HCT116 (cell line): ENCODE measurements at regions not wholly inside any gene's neighbourhood (a gene's known extent, or its start where the extent isn't known, plus 50 kb on each side); places are given as distances from the start of the nearest gene placed in this dataset.

Source experiments
- ATAC-seq: fragments of 200-7000 bp; cut with Tn5 transposase; 2 replicates; pipeline ENCODE4 v1.9.1; 2020; ENCODE audit warnings: mild to moderate bottlenecking, moderate library complexity
- BruUV-seq: library from RNA; stranded (reverse); fragments of 400-500 nt; replicated peaks from 2 replicates; lab custom pipeline; 2021; lab: Mats Ljungman, UMichigan
- CTCF ChIA-PET: fragments of 300-600 bp; sonication (Branson Sonifier 250); formaldehyde crosslinking; loops from one replicate; lab custom pipeline; 2021; ENCODE audit warnings: antibody characterized with exemption; lab: Charles Lee
- POLR2A ChIA-PET: fragments of 300-600, 350-600 bp; sonication (Branson Sonifier 250); formaldehyde crosslinking; loops from one replicate; lab custom pipeline; 2021; ENCODE audit warnings: antibody characterized with exemption; lab: Charles Lee
- RAD21 ChIA-PET, 2 experiments: fragments of 300-600 bp; sonication (Branson Sonifier 250); formaldehyde crosslinking; loops; one replicate each; lab custom pipeline; 2023; ENCODE audit warnings: low total read pairs in 2 of 2; ENCODE audit not compliant: uncharacterized antibody in 2 of 2, unreplicated experiment in 2 of 2, low non-redundant PET in 1 of 2; lab: Charles Lee
- DNase-seq: peaks from one replicate; pipeline ENCODE4 v3.0.0-alpha.2; 2010; ENCODE audit warnings: low read depth, low spot score
- H2AFZ ChIP-seq: fragments of 200-600 bp; shearing (Covaris generic), sonication (generic); 2 replicates; pipeline ENCODE4 v1.6.1; 2017; ENCODE audit warnings: low read depth, mixed run types, mixed read lengths, antibody characterized with exemption, low read length; ENCODE audit not compliant: poor library complexity, severe bottlenecking
- H3K27ac ChIP-seq: 2 replicates; pipeline ENCODE4 v1.5.1; 2012; ENCODE audit warnings: low read depth, low read length
- H3K27me3 ChIP-seq: fragments of 200-600 bp; sonication (generic); 2 replicates; pipeline ENCODE4 v1.6.1; 2016; ENCODE audit warnings: mixed run types, low read length, mixed read lengths; ENCODE audit not compliant: insufficient read depth
- H3K36me3 ChIP-seq, 2 experiments: fragments of 200-500 bp in 1 of 2; fragments of 200-600 bp in 1 of 2; sonication (Bioruptor generic) in 1 of 2; sonication (generic) in 1 of 2; 2 replicates each; pipeline versions ENCODE4 v1.5.1 to v1.6.1; 2014 to 2016; ENCODE audit warnings: low read length in 2 of 2, inconsistent platforms in 1 of 2, mixed read lengths in 1 of 2, mixed run types in 1 of 2; ENCODE audit not compliant: insufficient read depth in 2 of 2, control insufficient read depth in 1 of 2
- H3K4me1 ChIP-seq, 2 experiments: fragments of 200-600 bp in 1 of 2; sonication (generic) in 1 of 2; 2 replicates each; pipeline versions ENCODE4 v1.5.1 to v1.6.1; 2012 to 2017; ENCODE audit warnings: low read length in 2 of 2, inconsistent platforms in 1 of 2, mild to moderate bottlenecking in 1 of 2, mixed read lengths in 1 of 2, mixed run types in 1 of 2, moderate library complexity in 1 of 2; ENCODE audit not compliant: insufficient read depth in 2 of 2, control insufficient read depth in 1 of 2
- H3K4me2 ChIP-seq: fragments of 200-600 bp; sonication (generic); 2 replicates; pipeline ENCODE4 v1.6.1; 2017; ENCODE audit warnings: mixed run types, low read length, mixed read lengths
- H3K4me3 ChIP-seq, 2 experiments: fragments of 200-600 bp in 1 of 2; sonication (generic) in 1 of 2; replicated peaks in 1 of 2; 2 replicates each; pipeline ENCODE4 v1.5.1; 2011 to 2016; ENCODE audit warnings: low read length in 2 of 2, control low read depth in 1 of 2, low read depth in 1 of 2, mild to moderate bottlenecking in 1 of 2, mixed read lengths in 1 of 2, mixed run types in 1 of 2
- H3K79me2 ChIP-seq: fragments of 200-600 bp; sonication (generic); 2 replicates; pipeline ENCODE4 v1.6.1; 2017; ENCODE audit warnings: mild to moderate bottlenecking, mixed run types, low read length, moderate library complexity, mixed read lengths; ENCODE audit not compliant: insufficient read depth
- H3K9ac ChIP-seq: fragments of 200-600 bp; sonication (generic); 2 replicates; pipeline ENCODE4 v1.6.1; 2016; ENCODE audit warnings: low read length, mixed read lengths
- H3K9me2 ChIP-seq: fragments of 200-600 bp; sonication (generic), shearing (Covaris generic); 2 replicates; pipeline ENCODE4 v1.6.1; 2017; ENCODE audit warnings: mixed run types, mild to moderate bottlenecking, moderate library complexity; ENCODE audit not compliant: insufficient read depth
- H3K9me3 ChIP-seq, 2 experiments: fragments of 200-500 bp in 1 of 2; fragments of 200-600 bp in 1 of 2; sonication (Bioruptor generic) in 1 of 2; sonication (generic) in 1 of 2; 2 replicates each; pipeline ENCODE4 v1.6.1; 2014 to 2017; ENCODE audit warnings: low read length in 2 of 2, mixed read lengths in 2 of 2, inconsistent platforms in 1 of 2, low read depth in 1 of 2, mild to moderate bottlenecking in 1 of 2, mixed run types in 1 of 2, moderate library complexity in 1 of 2; ENCODE audit not compliant: control insufficient read depth in 1 of 2, insufficient read depth in 1 of 2
- H4K20me1 ChIP-seq: fragments of 200-600 bp; sonication (generic), shearing (Covaris generic); 2 replicates; pipeline ENCODE4 v1.6.1; 2017; ENCODE audit warnings: mixed run types, mild to moderate bottlenecking, moderate library complexity; ENCODE audit not compliant: insufficient read depth
- CBX3 ChIP-seq: IDR thresholded peaks from 2 replicates; pipeline ENCODE4 v1.6.1; 2012; ENCODE audit warnings: low read depth
- CEBPB ChIP-seq: IDR thresholded peaks from 2 replicates; pipeline ENCODE4 v1.6.1; 2012; ENCODE audit warnings: low read depth
- EZH2 ChIP-seq: fragments of 200-600 bp; sonication (generic); IDR thresholded peaks from 2 replicates; pipeline ENCODE4 v1.6.1; 2017; ENCODE audit warnings: antibody characterized with exemption, mixed run types
- EZH2phosphoT487 ChIP-seq: fragments of 200-600 bp; IDR thresholded peaks from 2 replicates; pipeline ENCODE4 v1.6.1; 2018; ENCODE audit warnings: antibody characterized with exemption, borderline replicate concordance
- JUND ChIP-seq: IDR thresholded peaks from 2 replicates; pipeline ENCODE4 v1.6.1; 2012
- RAD21 ChIP-seq: IDR thresholded peaks from 2 replicates; pipeline ENCODE4 v1.6.1; 2012; ENCODE audit warnings: low read depth, mild to moderate bottlenecking
- SIN3A ChIP-seq: IDR thresholded peaks from 2 replicates; pipeline ENCODE4 v1.6.1; 2012; ENCODE audit warnings: low read depth
- SRF ChIP-seq: IDR thresholded peaks from 2 replicates; pipeline ENCODE4 v1.6.1; 2012; ENCODE audit warnings: low read depth
- ZFX ChIP-seq: fragments of 450-650 bp; IDR thresholded peaks from 2 replicates; pipeline ENCODE4 v1.6.1; 2017
- ZNF274 ChIP-seq: fragments of 200-500 bp; sonication (Bioruptor generic); IDR thresholded peaks from 2 replicates; pipeline ENCODE4 v1.6.1; 2014; ENCODE audit warnings: mild to moderate bottlenecking, low read depth, low read length, inconsistent platforms
- intact Hi-C: fragments of 100-400 bp; cut with micrococcal nuclease; formaldehyde crosslinking; loops from 2 replicates; pipeline ENCODE4 v1.10.0; 2022
- TF ChIP-seq, protein P1 (sequence below): IDR thresholded peaks from 2 replicates; pipeline ENCODE4 v1.6.1; 2012; ENCODE audit warnings: low read depth
- TF ChIP-seq, protein P2 (sequence below): IDR thresholded peaks from 2 replicates; pipeline ENCODE4 v1.6.1; 2012
- TF ChIP-seq, protein P3 (sequence below): IDR thresholded peaks from 2 replicates; pipeline ENCODE4 v1.6.1; 2012
- TF ChIP-seq, protein P4 (sequence below), 3 experiments: fragments of 200-600 bp in 1 of 3; sonication (generic) in 1 of 3; IDR thresholded peaks in 2 of 3; conservative IDR thresholded peaks in 1 of 3; 2 replicates each; pipeline ENCODE4 v1.5.1; 2012 to 2017; ENCODE audit warnings: low read depth in 2 of 3, low read length in 2 of 3, antibody characterized with exemption in 1 of 3, borderline replicate concordance in 1 of 3, control low read depth in 1 of 3, mild to moderate bottlenecking in 1 of 3, mixed read lengths in 1 of 3, mixed run types in 1 of 3, moderate library complexity in 1 of 3; ENCODE audit not compliant: insufficient read depth in 1 of 3

DNA sequence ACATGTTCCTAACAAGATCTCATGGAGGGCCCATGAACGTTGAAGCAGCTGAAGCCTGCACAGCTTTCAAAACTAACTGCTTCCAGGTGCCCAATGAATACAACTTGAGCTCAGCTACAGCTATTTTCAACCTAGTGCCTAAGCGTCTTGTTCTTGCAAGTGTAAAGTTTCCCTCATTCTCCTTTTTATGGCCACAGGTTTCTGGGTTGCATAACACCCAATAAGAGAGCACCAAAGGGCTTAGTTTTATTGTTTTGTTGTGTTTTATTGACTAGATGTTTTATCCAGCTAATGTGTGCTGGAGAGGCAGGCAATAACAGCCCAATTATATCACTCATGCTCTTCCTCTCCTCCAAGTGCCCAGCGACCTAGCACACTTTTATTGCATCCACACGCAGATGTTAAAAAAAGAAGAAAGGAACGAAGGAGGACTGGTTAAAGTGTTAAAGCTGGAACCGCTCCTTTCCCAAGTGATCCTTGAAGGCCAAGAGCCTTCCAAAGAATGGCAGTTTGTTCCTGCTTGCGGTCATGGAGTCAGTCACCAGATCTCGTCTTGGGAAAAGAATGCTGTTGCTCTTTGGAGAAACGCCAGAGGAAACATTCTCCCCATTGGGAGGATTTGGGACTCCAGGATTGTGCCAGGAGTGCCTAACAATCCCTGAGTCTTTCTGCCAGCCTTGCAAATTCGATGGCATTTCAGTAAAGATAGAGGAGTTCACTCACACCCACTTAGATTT is 156.9 kb downstream of the MEX3B start:
- Histone ChIP-seq H3K4me1 (no peaks in the 10 kb centered on the region), H3K27ac (no peak overlapping the region), H3K4me2 (no peak overlapping the region), H2AFZ (no peak overlapping the region), H3K9me3 (no peaks in the 10 kb centered on the region), H3K36me3 (no peaks in the 10 kb centered on the region), H3K79me2 (no peaks in the 10 kb centered on the region), H3K27me3 (peaks cover 20% of the 10 kb centered on the region; the same call in 1 of the 2 replicates), H4K20me1 (no peaks in the 10 kb centered on the region), H3K9ac (no peak overlapping the region), H3K9me2 (no peaks in the 10 kb centered on the region), H3K4me3 (no peak overlapping the region)
- ATAC-seq (no peak), DNase-seq (no peak)
- ChIA-PET POLR2A (no interaction called here), RAD21 (no interaction called here), CTCF (no interaction called here)
- BruUV-seq, result no TSS peak
- intact Hi-C loops, result no loop called here
- TF ChIP-seq, protein P1, sequence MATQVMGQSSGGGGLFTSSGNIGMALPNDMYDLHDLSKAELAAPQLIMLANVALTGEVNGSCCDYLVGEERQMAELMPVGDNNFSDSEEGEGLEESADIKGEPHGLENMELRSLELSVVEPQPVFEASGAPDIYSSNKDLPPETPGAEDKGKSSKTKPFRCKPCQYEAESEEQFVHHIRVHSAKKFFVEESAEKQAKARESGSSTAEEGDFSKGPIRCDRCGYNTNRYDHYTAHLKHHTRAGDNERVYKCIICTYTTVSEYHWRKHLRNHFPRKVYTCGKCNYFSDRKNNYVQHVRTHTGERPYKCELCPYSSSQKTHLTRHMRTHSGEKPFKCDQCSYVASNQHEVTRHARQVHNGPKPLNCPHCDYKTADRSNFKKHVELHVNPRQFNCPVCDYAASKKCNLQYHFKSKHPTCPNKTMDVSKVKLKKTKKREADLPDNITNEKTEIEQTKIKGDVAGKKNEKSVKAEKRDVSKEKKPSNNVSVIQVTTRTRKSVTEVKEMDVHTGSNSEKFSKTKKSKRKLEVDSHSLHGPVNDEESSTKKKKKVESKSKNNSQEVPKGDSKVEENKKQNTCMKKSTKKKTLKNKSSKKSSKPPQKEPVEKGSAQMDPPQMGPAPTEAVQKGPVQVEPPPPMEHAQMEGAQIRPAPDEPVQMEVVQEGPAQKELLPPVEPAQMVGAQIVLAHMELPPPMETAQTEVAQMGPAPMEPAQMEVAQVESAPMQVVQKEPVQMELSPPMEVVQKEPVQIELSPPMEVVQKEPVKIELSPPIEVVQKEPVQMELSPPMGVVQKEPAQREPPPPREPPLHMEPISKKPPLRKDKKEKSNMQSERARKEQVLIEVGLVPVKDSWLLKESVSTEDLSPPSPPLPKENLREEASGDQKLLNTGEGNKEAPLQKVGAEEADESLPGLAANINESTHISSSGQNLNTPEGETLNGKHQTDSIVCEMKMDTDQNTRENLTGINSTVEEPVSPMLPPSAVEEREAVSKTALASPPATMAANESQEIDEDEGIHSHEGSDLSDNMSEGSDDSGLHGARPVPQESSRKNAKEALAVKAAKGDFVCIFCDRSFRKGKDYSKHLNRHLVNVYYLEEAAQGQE, result no peak
- TF ChIP-seq EZH2 (no peak), SRF (no peak), ZNF274 (no peak), RAD21 (no peak), JUND (no peak), CBX3 (no peak), EZH2phosphoT487 (no peak), SIN3A (no peak), ZFX (no peak), CEBPB (no peak)
- TF ChIP-seq, protein P2, sequence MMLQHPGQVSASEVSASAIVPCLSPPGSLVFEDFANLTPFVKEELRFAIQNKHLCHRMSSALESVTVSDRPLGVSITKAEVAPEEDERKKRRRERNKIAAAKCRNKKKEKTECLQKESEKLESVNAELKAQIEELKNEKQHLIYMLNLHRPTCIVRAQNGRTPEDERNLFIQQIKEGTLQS, result no peak
- TF ChIP-seq, protein P3, sequence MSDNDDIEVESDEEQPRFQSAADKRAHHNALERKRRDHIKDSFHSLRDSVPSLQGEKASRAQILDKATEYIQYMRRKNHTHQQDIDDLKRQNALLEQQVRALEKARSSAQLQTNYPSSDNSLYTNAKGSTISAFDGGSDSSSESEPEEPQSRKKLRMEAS, result no peak
- TF ChIP-seq, protein P4, sequence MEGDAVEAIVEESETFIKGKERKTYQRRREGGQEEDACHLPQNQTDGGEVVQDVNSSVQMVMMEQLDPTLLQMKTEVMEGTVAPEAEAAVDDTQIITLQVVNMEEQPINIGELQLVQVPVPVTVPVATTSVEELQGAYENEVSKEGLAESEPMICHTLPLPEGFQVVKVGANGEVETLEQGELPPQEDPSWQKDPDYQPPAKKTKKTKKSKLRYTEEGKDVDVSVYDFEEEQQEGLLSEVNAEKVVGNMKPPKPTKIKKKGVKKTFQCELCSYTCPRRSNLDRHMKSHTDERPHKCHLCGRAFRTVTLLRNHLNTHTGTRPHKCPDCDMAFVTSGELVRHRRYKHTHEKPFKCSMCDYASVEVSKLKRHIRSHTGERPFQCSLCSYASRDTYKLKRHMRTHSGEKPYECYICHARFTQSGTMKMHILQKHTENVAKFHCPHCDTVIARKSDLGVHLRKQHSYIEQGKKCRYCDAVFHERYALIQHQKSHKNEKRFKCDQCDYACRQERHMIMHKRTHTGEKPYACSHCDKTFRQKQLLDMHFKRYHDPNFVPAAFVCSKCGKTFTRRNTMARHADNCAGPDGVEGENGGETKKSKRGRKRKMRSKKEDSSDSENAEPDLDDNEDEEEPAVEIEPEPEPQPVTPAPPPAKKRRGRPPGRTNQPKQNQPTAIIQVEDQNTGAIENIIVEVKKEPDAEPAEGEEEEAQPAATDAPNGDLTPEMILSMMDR (IDR thresholded peaks at IDR 0.05 in 2 of 3, conservative IDR thresholded peaks at IDR 0.05 in 1 of 3; ENCODE audit: borderline replicate concordance in 1 of 3, insufficient read depth in 1 of 3, low read depth in 2 of 3, low read length in 2 of 3), result no peak
